ENCODE measurements at regions not wholly inside any gene's neighbourhood (a gene's known extent, or its start where the extent isn't known, plus 50 kb on each side); places are given as distances from the start of the nearest gene placed in this dataset.

DNA sequence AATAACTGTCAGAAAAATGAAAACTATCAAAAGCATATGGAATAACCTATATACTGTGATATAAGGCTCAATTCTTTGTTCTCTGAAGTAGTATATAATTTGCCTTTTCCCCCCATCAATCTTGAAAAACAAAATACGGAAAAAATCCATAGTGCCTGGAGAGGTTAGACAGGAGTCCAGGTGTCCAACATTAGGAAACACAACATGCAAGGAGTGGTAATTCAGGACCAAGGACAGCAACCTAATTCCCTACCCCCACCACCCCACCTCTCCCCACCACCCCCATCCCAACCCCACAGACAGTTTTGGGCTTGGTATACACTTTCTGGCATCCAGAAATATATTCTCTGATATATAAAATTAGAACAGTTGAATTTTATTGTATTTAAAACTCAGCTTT, 55.1 kb upstream of the SLC25A26 start:
- Mint-ChIP-seq H3K27ac (no peak overlapping the region), H3K4me1 (no peaks in the 10 kb centered on the region), H3K36me3 (ENCODE audit: low read depth) (no peaks in the 10 kb centered on the region), H3K27me3 (no peaks in the 10 kb centered on the region), H3K9me3 (no peaks in the 10 kb centered on the region), H3K4me3 (no peak overlapping the region)
- ChIA-PET CTCF (no interaction called here), POLR2A (no interaction called here)
- no peak for DNase-seq

- ChIA-PET POLR2A (no interaction called here), CTCF (no interaction called here)
- no peak for DNase-seq
- no peaks in the 10 kb centered on the region for H3K4me1 Mint-ChIP-seq
- no peaks in the 10 kb centered on the region for H3K36me3 Mint-ChIP-seq (ENCODE audit: low read depth)
- no peak overlapping the region for H3K27ac Mint-ChIP-seq
- H3K4me3 Mint-ChIP-seq, result no peak overlapping the region
- H3K27me3 Mint-ChIP-seq, result no peaks in the 10 kb centered on the region
- H3K9me3 Mint-ChIP-seq, result no peaks in the 10 kb centered on the region
These were observed 56.6 kb upstream of the SLC25A26 start for GRCh38 chr3:66164155-66164554.

DNA sequence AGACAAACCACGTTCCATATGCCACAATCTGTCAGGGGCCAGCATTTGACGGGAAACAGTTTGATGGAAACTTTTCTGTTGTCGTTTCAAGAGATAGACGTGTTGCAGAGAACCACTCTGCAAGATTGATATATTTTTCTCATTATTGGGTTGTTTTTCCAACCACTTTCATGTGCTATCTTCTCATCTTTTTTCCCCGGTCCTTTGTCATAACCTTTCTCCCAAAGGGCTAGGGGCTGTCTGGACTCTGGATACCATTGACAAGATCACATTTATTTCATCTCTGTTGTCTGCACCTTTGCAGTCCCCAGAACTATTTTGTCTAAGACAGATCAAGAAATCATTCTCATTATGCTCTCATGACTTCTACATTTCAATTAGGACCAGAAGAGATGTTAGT, 57.6 kb upstream of the SLC25A26 start:
- H3K4me3 Mint-ChIP-seq, result no peak overlapping the region

DNA sequence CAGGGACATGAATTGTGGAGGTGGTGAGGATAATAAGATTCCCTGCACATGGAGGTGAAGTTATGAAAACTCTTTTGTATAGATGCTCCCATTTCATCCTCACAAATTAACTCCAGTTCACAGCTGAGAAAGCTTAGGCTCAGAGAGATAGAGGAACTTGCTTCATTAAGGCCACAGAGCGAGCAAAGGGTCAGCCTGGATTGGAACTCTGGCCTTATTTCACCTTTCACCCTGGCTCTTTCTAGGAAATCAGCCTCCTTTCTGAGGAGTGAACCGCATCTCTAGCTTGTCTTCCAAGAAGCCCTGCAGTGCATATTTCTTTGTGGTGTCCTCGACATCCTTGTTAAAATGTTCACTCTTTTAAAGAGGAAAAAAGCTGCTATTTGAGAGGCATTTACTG, 58.0 kb upstream of the SLC25A26 start:
- H3K27ac Mint-ChIP-seq, result no peak overlapping the region
- no peaks in the 10 kb centered on the region for H3K27me3 Mint-ChIP-seq
- DNase-seq, result no peak
- CTCF ChIA-PET, result no interaction called here
- no peaks in the 10 kb centered on the region for H3K9me3 Mint-ChIP-seq
- H3K36me3 Mint-ChIP-seq (ENCODE audit: low read depth), result no peaks in the 10 kb centered on the region
- no peak overlapping the region for H3K4me3 Mint-ChIP-seq
- POLR2A ChIA-PET, result no interaction called here
- H3K4me1 Mint-ChIP-seq, result no peaks in the 10 kb centered on the region

More for the DNA sequence above, 57.6 kb upstream of the SLC25A26 start:
- POLR2A ChIA-PET, result no interaction called here
- no peak for DNase-seq
- H3K4me1 Mint-ChIP-seq, result no peaks in the 10 kb centered on the region
- no peaks in the 10 kb centered on the region for H3K9me3 Mint-ChIP-seq
- H3K27ac Mint-ChIP-seq, result no peak overlapping the region
- no peaks in the 10 kb centered on the region for H3K27me3 Mint-ChIP-seq
- H3K36me3 Mint-ChIP-seq (ENCODE audit: low read depth), result no peaks in the 10 kb centered on the region
- CTCF ChIA-PET, result no interaction called here

DNA sequence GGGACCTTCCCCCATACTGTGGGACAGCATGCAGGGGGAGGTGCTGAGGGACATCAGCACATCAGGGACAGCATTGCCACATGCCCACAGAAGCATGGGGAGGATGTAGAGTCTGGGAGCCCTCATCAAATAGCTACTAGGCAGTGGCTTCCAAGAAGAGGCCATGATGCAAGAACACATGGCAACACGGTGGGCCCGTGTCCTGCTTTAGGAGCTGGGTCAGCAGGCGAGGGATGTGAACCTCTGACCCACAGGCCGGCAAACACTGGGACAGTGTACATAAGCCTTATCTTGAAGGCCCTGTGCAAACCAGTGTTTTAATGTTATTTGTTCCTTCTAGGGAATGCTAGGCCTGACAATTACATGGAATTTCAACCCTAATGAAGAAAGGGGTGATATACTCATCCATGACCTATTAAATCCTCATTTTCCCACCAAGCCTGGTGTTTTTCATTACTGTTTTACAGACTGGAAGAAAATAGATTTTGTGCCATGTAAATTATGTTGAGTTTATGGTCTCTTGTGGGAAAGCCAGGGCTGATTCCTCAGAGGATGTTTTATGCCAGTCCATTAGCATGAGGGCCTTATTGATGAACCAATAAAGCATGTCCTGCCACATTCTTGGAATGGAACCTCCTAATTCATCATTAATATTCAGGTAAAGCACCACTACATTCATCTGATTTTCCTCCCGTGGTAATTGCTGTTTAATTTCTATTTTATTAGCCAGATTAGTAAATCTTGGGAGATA, 61.7 kb upstream of the SLC25A26 start:
- Mint-ChIP-seq H3K9me3 (no peaks in the 10 kb centered on the region), H3K27ac (no peak overlapping the region), H3K27me3 (no peaks in the 10 kb centered on the region), H3K4me1 (no peaks in the 10 kb centered on the region), H3K4me3 (no peak overlapping the region), H3K36me3 (ENCODE audit: low read depth) (no peaks in the 10 kb centered on the region)
- POLR2A ChIA-PET, result no interaction called here
- CTCF ChIA-PET, result no interaction called here
- DNase-seq, result no peak

GRCh38 chr3:66154444-66154861, 66.3 kb upstream of the SLC25A26 start:
- ChIA-PET POLR2A (no interaction called here), CTCF (no interaction called here)
- H3K4me3 Mint-ChIP-seq, result no peak overlapping the region
- no peaks in the 10 kb centered on the region for H3K27me3 Mint-ChIP-seq
- H3K4me1 Mint-ChIP-seq, result no peaks in the 10 kb centered on the region
- DNase-seq, result no peak
- H3K27ac Mint-ChIP-seq, result no peak overlapping the region
- H3K9me3 Mint-ChIP-seq, result no peaks in the 10 kb centered on the region
- no peaks in the 10 kb centered on the region for H3K36me3 Mint-ChIP-seq (ENCODE audit: low read depth)

GRCh38 chr3:66153481-66154443, 67.0 kb upstream of the SLC25A26 start:
- no peaks in the 10 kb centered on the region for H3K9me3 Mint-ChIP-seq
- no peak overlapping the region for H3K4me3 Mint-ChIP-seq
- no peak for DNase-seq
- CTCF ChIA-PET, result no interaction called here
- POLR2A ChIA-PET, result no interaction called here
- H3K4me1 Mint-ChIP-seq, result no peaks in the 10 kb centered on the region
- H3K27me3 Mint-ChIP-seq, result no peaks in the 10 kb centered on the region
- H3K27ac Mint-ChIP-seq, result no peak overlapping the region
- no peaks in the 10 kb centered on the region for H3K36me3 Mint-ChIP-seq (ENCODE audit: low read depth)

GRCh38 chr3:66152336-66152735, 68.5 kb upstream of the SLC25A26 start:
- ChIA-PET POLR2A (no interaction called here), CTCF (no interaction called here)
- Mint-ChIP-seq H3K27ac (no peak overlapping the region), H3K4me1 (no peaks in the 10 kb centered on the region), H3K4me3 (no peak overlapping the region), H3K36me3 (ENCODE audit: low read depth) (no peaks in the 10 kb centered on the region), H3K9me3 (no peaks in the 10 kb centered on the region), H3K27me3 (no peaks in the 10 kb centered on the region)
- DNase-seq, result no peak

DNA sequence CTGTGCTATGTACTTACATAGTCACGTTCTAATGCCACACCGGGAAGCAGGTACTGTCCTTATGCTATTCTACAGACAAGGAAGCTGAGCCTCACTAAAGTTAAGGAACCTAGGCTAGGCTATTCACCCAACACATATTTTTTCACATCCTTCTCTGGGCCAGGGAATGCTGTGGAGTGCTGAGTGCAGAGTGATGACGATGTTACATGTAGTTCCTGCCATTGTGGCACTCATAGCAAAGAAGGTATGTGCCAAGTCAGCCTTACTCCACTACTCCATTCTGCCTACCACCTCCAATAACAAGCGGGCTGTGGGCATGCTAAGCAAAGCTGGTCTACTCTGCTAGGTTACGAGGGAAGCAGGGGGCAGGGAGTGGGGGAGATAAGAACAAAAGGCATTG, 69.8 kb upstream of the SLC25A26 start:
- POLR2A ChIA-PET, result no interaction called here
- no peak for DNase-seq
- no peaks in the 10 kb centered on the region for H3K4me1 Mint-ChIP-seq
- H3K27ac Mint-ChIP-seq, result no peak overlapping the region
- no peaks in the 10 kb centered on the region for H3K27me3 Mint-ChIP-seq
- H3K4me3 Mint-ChIP-seq, result no peak overlapping the region
- CTCF ChIA-PET, result no interaction called here
- no peaks in the 10 kb centered on the region for H3K36me3 Mint-ChIP-seq (ENCODE audit: low read depth)
- no peaks in the 10 kb centered on the region for H3K9me3 Mint-ChIP-seq

GRCh38 chr3:66149269-66149668, 71.5 kb upstream of the SLC25A26 start:
- ChIA-PET POLR2A (no interaction called here), CTCF (no interaction called here)
- no peak for DNase-seq
- Mint-ChIP-seq H3K4me1 (no peaks in the 10 kb centered on the region), H3K36me3 (ENCODE audit: low read depth) (no peaks in the 10 kb centered on the region), H3K27me3 (no peaks in the 10 kb centered on the region), H3K4me3 (no peak overlapping the region), H3K9me3 (no peaks in the 10 kb centered on the region), H3K27ac (no peak overlapping the region)

DNA sequence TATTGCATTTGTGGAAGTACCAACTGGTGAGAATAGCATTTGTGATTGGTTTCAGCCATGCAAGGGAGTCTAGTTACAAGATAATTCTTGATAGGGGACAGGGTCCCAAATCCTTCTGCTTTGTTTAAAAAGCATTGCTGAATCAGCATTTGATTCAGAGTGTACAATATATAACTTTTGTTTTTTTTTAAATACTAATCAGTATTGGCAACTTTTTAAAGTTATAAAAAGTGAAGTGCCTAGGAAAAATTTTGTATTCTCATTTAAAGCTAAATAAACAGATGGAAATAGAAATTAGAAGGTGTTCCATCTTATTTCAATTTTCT, 75.4 kb upstream of the SLC25A26 start:
- H3K36me3 Mint-ChIP-seq (ENCODE audit: low read depth), result no peaks in the 10 kb centered on the region
- H3K4me3 Mint-ChIP-seq, result no peak overlapping the region
- ChIA-PET POLR2A (no interaction called here), CTCF (no interaction called here)
- no peak overlapping the region for H3K27ac Mint-ChIP-seq
- no peaks in the 10 kb centered on the region for H3K27me3 Mint-ChIP-seq
- H3K4me1 Mint-ChIP-seq, result no peaks in the 10 kb centered on the region
- DNase-seq, result no peak
- H3K9me3 Mint-ChIP-seq, result no peaks in the 10 kb centered on the region

- Mint-ChIP-seq H3K4me1 (no peaks in the 10 kb centered on the region), H3K27ac (no peak overlapping the region), H3K27me3 (no peaks in the 10 kb centered on the region), H3K4me3 (no peak overlapping the region), H3K36me3 (ENCODE audit: low read depth) (no peaks in the 10 kb centered on the region), H3K9me3 (no peaks in the 10 kb centered on the region)
- ChIA-PET CTCF (no interaction called here), POLR2A (no interaction called here)
- DNase-seq, result no peak
These were observed 76.0 kb upstream of the SLC25A26 start for GRCh38 chr3:66144568-66145407.

- no peaks in the 10 kb centered on the region for H3K36me3 Mint-ChIP-seq (ENCODE audit: low read depth)
- no peak for DNase-seq
- no peaks in the 10 kb centered on the region for H3K4me1 Mint-ChIP-seq
- H3K9me3 Mint-ChIP-seq, result no peaks in the 10 kb centered on the region
- no peaks in the 10 kb centered on the region for H3K27me3 Mint-ChIP-seq
- no peak overlapping the region for H3K4me3 Mint-ChIP-seq
- no peak overlapping the region for H3K27ac Mint-ChIP-seq
- ChIA-PET CTCF (no interaction called here), POLR2A (no interaction called here)
These were observed 78.7 kb upstream of the SLC25A26 start for GRCh38 chr3:66142079-66142478.

Measured in activated CD4-positive, alpha-beta memory T cell treated with anti-CD3 and anti-CD28 coated beads, Interleukin-2, amount 10 ng/mL, durations not matched to agents 7 days and 5 days (primary cell).